Endothelial cell of umbilical vein (primary cell): ENCODE measurements at regions not wholly inside any gene's neighbourhood (a gene's known extent, or its start where the extent isn't known, plus 50 kb on each side); places are given as distances from the start of the nearest gene placed in this dataset.

Experiments used
- BruUV-seq: library from RNA; stranded (reverse); fragments of 400-500 nt; replicated peaks from 2 replicates; lab custom pipeline; 2021; lab: Mats Ljungman, UMichigan
- CTCF ChIA-PET: fragments of 300-600, 350-600 bp; sonication (Branson Sonifier 250); formaldehyde crosslinking; loops from one replicate; lab custom pipeline; 2021; ENCODE audit warnings: antibody characterized with exemption, inconsistent platforms; lab: Charles Lee
- POLR2A ChIA-PET: fragments of 300-600, 350-600 bp; sonication (Branson Sonifier 250); formaldehyde crosslinking; loops from one replicate; lab custom pipeline; 2021; ENCODE audit warnings: antibody characterized with exemption, inconsistent platforms; lab: Charles Lee
- DNase-seq: peaks from one replicate; pipeline ENCODE4 v3.0.0-alpha.2; 2011; ENCODE audit warnings: low read depth, low spot score
- FAIRE-seq: peaks from 2 replicates; lab custom pipeline; 2011; peaks lifted over from hg19 to GRCh38; lab: Jason Lieb, UNC
- H2AFZ ChIP-seq: 2 replicates; pipeline ENCODE4 v1.6.0; 2012; ENCODE audit warnings: low read depth, low read length, control low read depth, inconsistent platforms
- H3K27ac ChIP-seq: 2 replicates; pipeline ENCODE4 v1.5.1; 2011; ENCODE audit warnings: low read depth, mild to moderate bottlenecking, control low read depth, low read length, moderate library complexity; ENCODE audit not compliant: insufficient read depth
- H3K27me3 ChIP-seq, 2 experiments: 2 replicates each; pipeline versions ENCODE4 v1.6.0 to v1.6.1; 2011; ENCODE audit warnings: low read length in 2 of 2, mixed read lengths in 1 of 2; ENCODE audit not compliant: control insufficient read depth in 2 of 2, insufficient read depth in 2 of 2
- H3K36me3 ChIP-seq, 2 experiments: 2 replicates in 1 of 2; 3 replicates in 1 of 2; pipeline ENCODE4 v1.5.1; 2011; ENCODE audit warnings: low read length in 2 of 2, mild to moderate bottlenecking in 1 of 2, moderate library complexity in 1 of 2; ENCODE audit not compliant: control insufficient read depth in 2 of 2, insufficient read depth in 2 of 2; ENCODE audit errors: extremely low read depth in 1 of 2
- H3K4me1 ChIP-seq: 3 replicates; pipeline ENCODE4 v1.5.1; 2011; ENCODE audit warnings: mild to moderate bottlenecking, low read length; ENCODE audit not compliant: control insufficient read depth, insufficient read depth; ENCODE audit errors: extremely low read depth
- H3K4me2 ChIP-seq: 2 replicates; pipeline ENCODE4 v1.6.1; 2011; ENCODE audit warnings: low read length, control low read depth, mixed read lengths; ENCODE audit not compliant: insufficient read depth
- H3K4me3 ChIP-seq, 3 experiments: fragments of 200-600 bp in 1 of 3; sonication (generic), shearing (Covaris generic) in 1 of 3; replicated peaks in 1 of 3; 2 replicates each; pipeline ENCODE4 v1.5.1; 2011 to 2016; ENCODE audit warnings: control low read depth in 3 of 3, low read length in 3 of 3, mild to moderate bottlenecking in 2 of 3, inconsistent platforms in 1 of 3, low read depth in 1 of 3, moderate library complexity in 1 of 3; ENCODE audit not compliant: insufficient read depth in 1 of 3
- H3K79me2 ChIP-seq: 2 replicates; pipeline ENCODE4 v1.6.0; 2012; ENCODE audit warnings: low read length, inconsistent platforms; ENCODE audit not compliant: control insufficient read depth, insufficient read depth
- H3K9ac ChIP-seq: replicated peaks from 2 replicates; pipeline ENCODE3; 2011; ENCODE audit warnings: low read length, control low read depth; ENCODE audit not compliant: insufficient read depth; ENCODE audit errors: extremely low read depth
- H3K9me1 ChIP-seq: replicated peaks from 3 replicates; pipeline ENCODE4 v1.6.0; 2011; ENCODE audit warnings: mild to moderate bottlenecking, low read length; ENCODE audit not compliant: control insufficient read depth, insufficient read depth; ENCODE audit errors: extremely low read depth
- H3K9me3 ChIP-seq: replicated peaks from 2 replicates; pipeline ENCODE4 v1.5.1; 2012; ENCODE audit warnings: low read length, inconsistent platforms; ENCODE audit not compliant: control insufficient read depth, insufficient read depth
- H4K20me1 ChIP-seq: replicated peaks from 2 replicates; pipeline ENCODE3; 2011; ENCODE audit warnings: mild to moderate bottlenecking, low read length; ENCODE audit not compliant: control insufficient read depth, insufficient read depth; ENCODE audit errors: extremely low read depth
- CTCF ChIP-seq, 2 donors: IDR thresholded peaks; 1 replicate in 1 of 2; 2 replicates in 1 of 2; pipeline ENCODE4 v1.5.1; 2011; ENCODE audit warnings: low read length in 2 of 2, mild to moderate bottlenecking in 2 of 2, moderate library complexity in 2 of 2, control low read depth in 1 of 2, inconsistent platforms in 1 of 2, low read depth in 1 of 2; ENCODE audit not compliant: insufficient read depth in 1 of 2; ENCODE audit errors: extremely low read depth in 1 of 2
- EZH2 ChIP-seq: IDR thresholded peaks from 2 replicates; pipeline ENCODE4 v1.6.1; 2012; ENCODE audit warnings: borderline replicate concordance, low read depth, mild to moderate bottlenecking, moderate library complexity, low read length, inconsistent platforms; ENCODE audit not compliant: severe bottlenecking
- GATA2 ChIP-seq: IDR thresholded peaks from 2 replicates; pipeline ENCODE4 v1.7.0; 2011; ENCODE audit warnings: low read depth, mild to moderate bottlenecking, moderate library complexity, mixed read lengths, low read length; ENCODE audit not compliant: insufficient read length, insufficient read depth
- JUN ChIP-seq: IDR thresholded peaks from 2 replicates; pipeline ENCODE4 v1.6.1; 2011; ENCODE audit warnings: borderline replicate concordance, low read depth; ENCODE audit not compliant: insufficient read length, insufficient read depth
- MYC ChIP-seq: IDR thresholded peaks from one replicate; pipeline ENCODE4 v1.6.1; 2011; ENCODE audit warnings: mild to moderate bottlenecking, low read depth, low read length
- POLR2A ChIP-seq: IDR thresholded peaks from 2 replicates; pipeline ENCODE4 v1.6.1; 2012; ENCODE audit warnings: low read depth, mild to moderate bottlenecking, control low read depth, low read length
- POLR2AphosphoS5 ChIP-seq: IDR thresholded peaks from 2 replicates; pipeline ENCODE4 v1.6.1; 2012; ENCODE audit warnings: low read depth, mild to moderate bottlenecking, control low read depth, low read length, moderate library complexity; ENCODE audit not compliant: insufficient read depth
- dilution Hi-C: fragments of 300-500 bp; cut with MboI; formaldehyde crosslinking; loops from one replicate; pipeline ENCODE4 v1.15.0; 2019; ENCODE audit warnings: low sequenced_read_pairs; ENCODE audit not compliant: extremely low pct_ligation_motif_present
- intact Hi-C: fragments of 100-400 bp; cut with micrococcal nuclease; formaldehyde crosslinking; loops from one replicate; pipeline ENCODE4 v1.10.0; 2022

- TF ChIP-seq POLR2A (no peak), POLR2AphosphoS5 (no peak), MYC (no peak), EZH2 (no peak), GATA2 (no peak), JUN (no peak), CTCF (IDR thresholded peaks at IDR 0.05; ENCODE audit: extremely low read depth in 1 of 2, insufficient read depth in 1 of 2, low read depth in 1 of 2, low read length in 2 of 2) (no peak)
- dilution Hi-C loops (no loop called here), intact Hi-C loops (no loop called here)
- H3K4me3 ChIP-seq, result no peak overlapping the region
- ChIA-PET CTCF (interaction anchor here (0.8 to 1.5 kb wide), 4 partner anchors 13 to 201 kb away, joined by 3 to 6 read pairs (median 4); no protein-coding TSS in a partner anchor), POLR2A (no interaction called here)
- no peak overlapping the region for H3K9ac ChIP-seq
- no TSS peak for BruUV-seq
- peaks cover 15% of the 10 kb centered on the region for H3K4me1 ChIP-seq
- peak overlapping the region; percentile 62 for H2AFZ ChIP-seq
- no peak for FAIRE-seq
- no peak overlapping the region for H3K4me2 ChIP-seq
- H4K20me1 ChIP-seq, result no peaks in the 10 kb centered on the region
- no peaks in the 10 kb centered on the region for H3K9me1 ChIP-seq
- no peaks in the 10 kb centered on the region for H3K79me2 ChIP-seq
- no peaks in the 10 kb centered on the region for H3K9me3 ChIP-seq
- no peaks in the 10 kb centered on the region for H3K27me3 ChIP-seq
- H3K36me3 ChIP-seq, result no peaks in the 10 kb centered on the region
- peak; percentile 76 for DNase-seq
- no peak overlapping the region for H3K27ac ChIP-seq
These were observed 111.0 kb downstream of the EDN1 start for GRCh38 chr6:12401200-12401599.
